ENCODE measurements at regions not wholly inside any gene's neighbourhood (a gene's known extent, or its start where the extent isn't known, plus 50 kb on each side); places are given as distances from the start of the nearest gene placed in this dataset.

GRCh38 chr6:121582262-121582661 is 146.8 kb downstream of the GJA1 start:
- H3K4me2 ChIP-seq (ENCODE audit: low read length), result no peak overlapping the region
- no peaks in the 10 kb centered on the region for H3K4me1 ChIP-seq (ENCODE audit: insufficient read depth, low read length, severe bottlenecking)
- no peak overlapping the region for H2AFZ ChIP-seq (ENCODE audit: low read length)
- H3K27ac ChIP-seq (ENCODE audit: low read depth, low read length, poor library complexity, severe bottlenecking), result no peak overlapping the region
- H3K9ac ChIP-seq (ENCODE audit: low read length), result no peak overlapping the region
- TF ChIP-seq CTCF (IDR thresholded peaks at IDR 0.05; ENCODE audit: low read length) (no peak), EZH2 (IDR thresholded peaks at IDR 0.05; ENCODE audit: borderline replicate concordance, low read length) (no peak)
- H3K79me2 ChIP-seq (ENCODE audit: insufficient read depth, low read length), result no peaks in the 10 kb centered on the region
- H3K36me3 ChIP-seq (ENCODE audit: insufficient read depth, low read length), result no peaks in the 10 kb centered on the region
- H3K9me3 ChIP-seq (ENCODE audit: low read length), result no peaks in the 10 kb centered on the region
- H4K20me1 ChIP-seq (ENCODE audit: insufficient read depth, low read length), result no peaks in the 10 kb centered on the region
- H3F3A ChIP-seq (ENCODE audit: insufficient read depth, low read length), result no peaks in the 10 kb centered on the region
- H3K27me3 ChIP-seq (ENCODE audit: insufficient read depth, low read length), result no peaks in the 10 kb centered on the region
- H3K9me2 ChIP-seq (ENCODE audit: low read depth, low read length), result no peaks in the 10 kb centered on the region
- H3K4me3 ChIP-seq (ENCODE audit: low read depth, low read length, poor library complexity, severe bottlenecking), result no peak overlapping the region

GRCh38 chr6:121584586-121585369 is 149.3 kb downstream of the GJA1 start:
- H3K4me2 ChIP-seq (ENCODE audit: low read length), result no peak overlapping the region
- H3K4me3 ChIP-seq (ENCODE audit: low read depth, low read length, poor library complexity, severe bottlenecking), result no peak overlapping the region
- H3K4me1 ChIP-seq (ENCODE audit: insufficient read depth, low read length, severe bottlenecking), result no peaks in the 10 kb centered on the region
- H3K27me3 ChIP-seq (ENCODE audit: insufficient read depth, low read length), result no peaks in the 10 kb centered on the region
- H3K27ac ChIP-seq (ENCODE audit: low read depth, low read length, poor library complexity, severe bottlenecking), result no peak overlapping the region
- no peaks in the 10 kb centered on the region for H3K79me2 ChIP-seq (ENCODE audit: insufficient read depth, low read length)
- H3K9me2 ChIP-seq (ENCODE audit: low read depth, low read length), result no peaks in the 10 kb centered on the region
- H3K9ac ChIP-seq (ENCODE audit: low read length), result no peak overlapping the region
- TF ChIP-seq EZH2 (IDR thresholded peaks at IDR 0.05; ENCODE audit: borderline replicate concordance, low read length), result no peak
- TF ChIP-seq CTCF (IDR thresholded peaks at IDR 0.05; ENCODE audit: low read length), result no peak
- H3K36me3 ChIP-seq (ENCODE audit: insufficient read depth, low read length), result no peaks in the 10 kb centered on the region
- H3K9me3 ChIP-seq (ENCODE audit: low read length), result no peaks in the 10 kb centered on the region
- no peaks in the 10 kb centered on the region for H3F3A ChIP-seq (ENCODE audit: insufficient read depth, low read length)
- H4K20me1 ChIP-seq (ENCODE audit: insufficient read depth, low read length), result no peaks in the 10 kb centered on the region
- H2AFZ ChIP-seq (ENCODE audit: low read length), result no peak overlapping the region

- no peak for TF ChIP-seq CTCF (IDR thresholded peaks at IDR 0.05; ENCODE audit: low read length)
- TF ChIP-seq EZH2 (IDR thresholded peaks at IDR 0.05; ENCODE audit: borderline replicate concordance, low read length), result no peak
- Histone ChIP-seq H3K4me2 (ENCODE audit: low read length) (no peak overlapping the region), H3K4me3 (ENCODE audit: low read depth, low read length, poor library complexity, severe bottlenecking) (no peak overlapping the region)
Measured at GRCh38 chr6:121590438-121590837, 155.0 kb downstream of the GJA1 start.

More at GRCh38 chr6:121590438-121590837, 155.0 kb downstream of the GJA1 start:
- Histone ChIP-seq H3K79me2 (ENCODE audit: insufficient read depth, low read length) (no peaks in the 10 kb centered on the region), H3K4me1 (ENCODE audit: insufficient read depth, low read length, severe bottlenecking) (no peaks in the 10 kb centered on the region), H3K27ac (ENCODE audit: low read depth, low read length, poor library complexity, severe bottlenecking) (no peak overlapping the region), H3K9me2 (ENCODE audit: low read depth, low read length) (no peaks in the 10 kb centered on the region), H3K36me3 (ENCODE audit: insufficient read depth, low read length) (no peaks in the 10 kb centered on the region), H3F3A (ENCODE audit: insufficient read depth, low read length) (no peaks in the 10 kb centered on the region), H3K9ac (ENCODE audit: low read length) (no peak overlapping the region), H2AFZ (ENCODE audit: low read length) (no peak overlapping the region), H3K27me3 (ENCODE audit: insufficient read depth, low read length) (no peaks in the 10 kb centered on the region), H3K9me3 (ENCODE audit: low read length) (no peaks in the 10 kb centered on the region), H4K20me1 (ENCODE audit: insufficient read depth, low read length) (no peaks in the 10 kb centered on the region)

Data from OCI-LY1 (cell line).